GM19463 (cell line): ENCODE measurements at regions not wholly inside any gene's neighbourhood (a gene's known extent, or its start where the extent isn't known, plus 50 kb on each side); places are given as distances from the start of the nearest gene placed in this dataset.

Experiments
- ATAC-seq: cut with Tn5 transposase; IDR thresholded peaks from one replicate; pipeline ENCODE4 v1.9.1; 2021; ENCODE audit warnings: mild to moderate bottlenecking, moderate library complexity; ENCODE audit not compliant: unreplicated experiment

GRCh38 chr18:39759926-39760325, 2194.3 kb upstream of the CELF4 start:
- ATAC-seq = no peak

GRCh38 chr18:39753178-39753577, 2187.6 kb upstream of the CELF4 start:
- ATAC-seq = no peak

- no peak for ATAC-seq
These were observed 2186.8 kb upstream of the CELF4 start for GRCh38 chr18:39752351-39752750.

GRCh38 chr18:39751921-39752320, 2186.3 kb upstream of the CELF4 start:
- no peak for ATAC-seq

GRCh38 chr18:39751161-39751560, 2185.6 kb upstream of the CELF4 start:
- no peak for ATAC-seq

GRCh38 chr18:39749154-39749553, 2183.6 kb upstream of the CELF4 start:
- no peak for ATAC-seq

GRCh38 chr18:39748727-39749126, 2183.1 kb upstream of the CELF4 start:
- no peak for ATAC-seq

GRCh38 chr18:39746201-39746600, 2180.6 kb upstream of the CELF4 start:
- no peak for ATAC-seq

GRCh38 chr18:39743463-39743862, 2177.9 kb upstream of the CELF4 start:
- ATAC-seq = no peak

GRCh38 chr18:39741755-39742466, 2176.3 kb upstream of the CELF4 start:
- ATAC-seq = no peak

GRCh38 chr18:39737869-39738268, 2172.3 kb upstream of the CELF4 start:
- no peak for ATAC-seq

- ATAC-seq = no peak
These were observed 2167.3 kb upstream of the CELF4 start for GRCh38 chr18:39732918-39733317.

GRCh38 chr18:39730606-39731005, 2165.0 kb upstream of the CELF4 start:
- ATAC-seq = no peak

GRCh38 chr18:39724652-39725051, 2159.1 kb upstream of the CELF4 start:
- no peak for ATAC-seq

GRCh38 chr18:39721712-39722111, 2156.1 kb upstream of the CELF4 start:
- no peak for ATAC-seq

- ATAC-seq = no peak
These were observed 2148.4 kb upstream of the CELF4 start for GRCh38 chr18:39713961-39714360.

- ATAC-seq = no peak
These were observed 2146.1 kb upstream of the CELF4 start for GRCh38 chr18:39711701-39712100.

GRCh38 chr18:39705362-39705761, 2139.8 kb upstream of the CELF4 start:
- ATAC-seq = no peak

GRCh38 chr18:39702888-39703287, 2137.3 kb upstream of the CELF4 start:
- no peak for ATAC-seq

GRCh38 chr18:39701839-39702238, 2136.2 kb upstream of the CELF4 start:
- ATAC-seq = no peak

GRCh38 chr18:39701055-39701783, 2135.6 kb upstream of the CELF4 start:
- ATAC-seq = no peak

GRCh38 chr18:39699340-39699964, 2133.9 kb upstream of the CELF4 start:
- ATAC-seq = no peak
